ENCODE measurements at regions not wholly inside any gene's neighbourhood (a gene's known extent, or its start where the extent isn't known, plus 50 kb on each side); places are given as distances from the start of the nearest gene placed in this dataset.

GRCh38 chr6:117169064-117169665 lies 96.2 kb upstream of the VGLL2 start:
- no peak for DNase-seq

GRCh38 chr6:117169781-117170281 lies 95.5 kb upstream of the VGLL2 start:
- DNase-seq, result no peak

GRCh38 chr6:117174835-117175360 lies 90.5 kb upstream of the VGLL2 start:
- DNase-seq, result no peak

GRCh38 chr6:117188627-117189201 lies 76.6 kb upstream of the VGLL2 start:
- DNase-seq, result peak in 3 of 4 experiments; percentile 0 to 13 (median 3)

- no peak for DNase-seq
Measured at GRCh38 chr6:117191009-117191408, 74.3 kb upstream of the VGLL2 start.

- no peak for DNase-seq
Measured at GRCh38 chr6:117191448-117191847, 73.9 kb upstream of the VGLL2 start.

GRCh38 chr6:117194271-117194670 lies 71.1 kb upstream of the VGLL2 start:
- DNase-seq, result no peak

GRCh38 chr6:117194978-117195377 lies 70.4 kb upstream of the VGLL2 start:
- DNase-seq, result no peak

GRCh38 chr6:117195728-117196127 lies 69.6 kb upstream of the VGLL2 start:
- DNase-seq, result no peak

GRCh38 chr6:117200067-117200466 lies 65.3 kb upstream of the VGLL2 start:
- DNase-seq, result no peak

GRCh38 chr6:117204903-117205302 lies 60.5 kb upstream of the VGLL2 start:
- DNase-seq, result no peak

GRCh38 chr6:117205876-117206275 lies 59.5 kb upstream of the VGLL2 start:
- no peak for DNase-seq

GRCh38 chr6:117206522-117206921 lies 58.8 kb upstream of the VGLL2 start:
- DNase-seq, result no peak

GRCh38 chr6:117206944-117207687 lies 58.2 kb upstream of the VGLL2 start:
- DNase-seq, result no peak

- DNase-seq, result no peak
Measured at GRCh38 chr6:117210279-117210678, 55.1 kb upstream of the VGLL2 start.

GRCh38 chr6:117215353-117216090 lies 49.8 kb upstream of the VGLL2 start:
- no peak for DNase-seq
